Retinal pigment epithelial cell (primary cell): ENCODE measurements at regions not wholly inside any gene's neighbourhood (a gene's known extent, or its start where the extent isn't known, plus 50 kb on each side); places are given as distances from the start of the nearest gene placed in this dataset.
A peak's percentile ranks its signal among the peaks of the same experiment; 100 is the strongest.

ENCODE experiments used
- DNase-seq: peaks from one replicate; pipeline ENCODE4 v3.0.0-alpha.2; 2010; ENCODE audit warnings: low read depth
- H3K4me3 ChIP-seq: 2 replicates; pipeline ENCODE4 v1.5.1; 2011; ENCODE audit warnings: mild to moderate bottlenecking, low read length, control low read depth, moderate library complexity
- CTCF ChIP-seq: conservative IDR thresholded peaks from 2 replicates; pipeline ENCODE4 v1.5.1; 2011; ENCODE audit warnings: low read depth, low read length, control low read depth, inconsistent platforms

- no peak for TF ChIP-seq CTCF
- no peak overlapping the region for H3K4me3 ChIP-seq
- DNase-seq: no peak
Measured at GRCh38 chr13:99027661-99028425, 50.0 kb upstream of the DOCK9 start.

GRCh38 chr13:99028890-99029289, 51.0 kb upstream of the DOCK9 start:
- no peak for DNase-seq
- TF ChIP-seq CTCF: peak; percentile 51
- no peak overlapping the region for H3K4me3 ChIP-seq

GRCh38 chr13:99029576-99029975, 51.7 kb upstream of the DOCK9 start:
- no peak for DNase-seq
- H3K4me3 ChIP-seq: no peak overlapping the region
- TF ChIP-seq CTCF: no peak

- DNase-seq: no peak
- TF ChIP-seq CTCF: no peak
- no peak overlapping the region for H3K4me3 ChIP-seq
Measured at GRCh38 chr13:99030326-99030725, 52.5 kb upstream of the DOCK9 start.

- DNase-seq: no peak
Measured at GRCh38 chr13:99031832-99032231, 54.0 kb upstream of the DOCK9 start.

GRCh38 chr13:99033814-99034213, 56.0 kb upstream of the DOCK9 start:
- no peak overlapping the region for H3K4me3 ChIP-seq
- TF ChIP-seq CTCF: peak; percentile 56
- no peak for DNase-seq

More at GRCh38 chr13:99031832-99032231, 54.0 kb upstream of the DOCK9 start:
- TF ChIP-seq CTCF: no peak
- H3K4me3 ChIP-seq: no peak overlapping the region
